ENCODE measurements at regions not wholly inside any gene's neighbourhood (a gene's known extent, or its start where the extent isn't known, plus 50 kb on each side); places are given as distances from the start of the nearest gene placed in this dataset.
"Not testable (repeated sequence)": the region's sequence is repeated elsewhere in the genome, so short reads cannot be mapped to it uniquely, and the experiment has no call there.

- no peaks in the 10 kb centered on the region for H3K9me3 ChIP-seq (ENCODE audit: control insufficient read depth in 2 of 3, insufficient read depth in 1 of 3, low read length in 3 of 3)
- H3K9ac ChIP-seq (ENCODE audit: low read length in 3 of 3) = no peak overlapping the region
- H3K4me3 ChIP-seq (ENCODE audit: low read length in 3 of 3) = no peak overlapping the region
- TF ChIP-seq CTCF (IDR thresholded peaks at IDR 0.05; ENCODE audit: borderline replicate concordance, extremely low read depth, insufficient read depth) = no peak
- no peak overlapping the region for H3K27ac ChIP-seq (ENCODE audit: low read depth in 2 of 2, low read length in 2 of 2)
- FAIRE-seq (no peak), DNase-seq (no peak)
- no peaks in the 10 kb centered on the region for H3K4me1 ChIP-seq (ENCODE audit: control insufficient read depth in 2 of 3, insufficient read depth in 2 of 3, low read depth in 1 of 3, low read length in 3 of 3)
- H3K27me3 ChIP-seq (ENCODE audit: control insufficient read depth, insufficient read depth, low read length) = no peaks in the 10 kb centered on the region
- intact Hi-C loops (cut with DNase I) = no loop called here
- no peaks in the 10 kb centered on the region for H3K36me3 ChIP-seq (ENCODE audit: control insufficient read depth in 2 of 3, insufficient read depth in 3 of 3, low read length in 3 of 3)
Observed at GRCh38 chr10:121270906-121271305, 327.3 kb downstream of the FGFR2 start.

GRCh38 chr10:121276046-121276445 lies 322.2 kb downstream of the FGFR2 start:
- Histone ChIP-seq H3K4me1 (ENCODE audit: control insufficient read depth in 2 of 3, insufficient read depth in 2 of 3, low read depth in 1 of 3, low read length in 3 of 3) (no peaks in the 10 kb centered on the region), H3K4me3 (ENCODE audit: low read length in 3 of 3) (no peak overlapping the region), H3K27ac (ENCODE audit: low read depth in 2 of 2, low read length in 2 of 2) (no peak overlapping the region), H3K27me3 (ENCODE audit: control insufficient read depth, insufficient read depth, low read length) (no peaks in the 10 kb centered on the region), H3K36me3 (ENCODE audit: control insufficient read depth in 2 of 3, insufficient read depth in 3 of 3, low read length in 3 of 3) (no peaks in the 10 kb centered on the region), H3K9me3 (ENCODE audit: control insufficient read depth in 2 of 3, insufficient read depth in 1 of 3, low read length in 3 of 3) (no peaks in the 10 kb centered on the region), H3K9ac (ENCODE audit: low read length in 3 of 3) (no peak overlapping the region)
- FAIRE-seq = no peak
- intact Hi-C loops (cut with DNase I) = no loop called here
- no peak for TF ChIP-seq CTCF (IDR thresholded peaks at IDR 0.05; ENCODE audit: borderline replicate concordance, extremely low read depth, insufficient read depth)
- no peak for DNase-seq

- no peak overlapping the region for H3K27ac ChIP-seq (ENCODE audit: low read depth in 2 of 2, low read length in 2 of 2)
- intact Hi-C loops (cut with DNase I) = no loop called here
- DNase-seq (no peak), FAIRE-seq (no peak)
- H3K9ac ChIP-seq (ENCODE audit: low read length in 3 of 3) = no peak overlapping the region
- H3K9me3 ChIP-seq (ENCODE audit: control insufficient read depth in 2 of 3, insufficient read depth in 1 of 3, low read length in 3 of 3) = no peaks in the 10 kb centered on the region
- H3K4me1 ChIP-seq (ENCODE audit: control insufficient read depth in 2 of 3, insufficient read depth in 2 of 3, low read depth in 1 of 3, low read length in 3 of 3) = no peaks in the 10 kb centered on the region
- no peak for TF ChIP-seq CTCF (IDR thresholded peaks at IDR 0.05; ENCODE audit: borderline replicate concordance, extremely low read depth, insufficient read depth)
- no peaks in the 10 kb centered on the region for H3K36me3 ChIP-seq (ENCODE audit: control insufficient read depth in 2 of 3, insufficient read depth in 3 of 3, low read length in 3 of 3)
- H3K27me3 ChIP-seq (ENCODE audit: control insufficient read depth, insufficient read depth, low read length) = no peaks in the 10 kb centered on the region
- H3K4me3 ChIP-seq (ENCODE audit: low read length in 3 of 3) = no peak overlapping the region
Observed at GRCh38 chr10:121276822-121277221, 321.4 kb downstream of the FGFR2 start.

GRCh38 chr10:121278386-121278785 lies 319.9 kb downstream of the FGFR2 start:
- DNase-seq; H3K9ac ChIP-seq (ENCODE audit: low read length in 3 of 3); H3K4me3 ChIP-seq (ENCODE audit: low read length in 3 of 3); H3K4me1 ChIP-seq (ENCODE audit: control insufficient read depth in 2 of 3, insufficient read depth in 2 of 3, low read depth in 1 of 3, low read length in 3 of 3); intact Hi-C loops (cut with DNase I); FAIRE-seq; H3K9me3 ChIP-seq (ENCODE audit: control insufficient read depth in 2 of 3, insufficient read depth in 1 of 3, low read length in 3 of 3); H3K27me3 ChIP-seq (ENCODE audit: control insufficient read depth, insufficient read depth, low read length); H3K36me3 ChIP-seq (ENCODE audit: control insufficient read depth in 2 of 3, insufficient read depth in 3 of 3, low read length in 3 of 3); H3K27ac ChIP-seq (ENCODE audit: low read depth in 2 of 2, low read length in 2 of 2): not testable (repeated sequence)

Measured in kidney (tissue), 13 donors.